H1 (cell line): ENCODE measurements at regions not wholly inside any gene's neighbourhood (a gene's known extent, or its start where the extent isn't known, plus 50 kb on each side); places are given as distances from the start of the nearest gene placed in this dataset.

Source experiments
- CTCF ChIA-PET: fragments of 300-600 bp; sonication (Branson Sonifier 250); formaldehyde crosslinking; loops from one replicate; lab custom pipeline; 2021; ENCODE audit not compliant: partially characterized antibody; lab: Charles Lee
- POLR2A ChIA-PET: fragments of 300-600 bp; sonication (Branson Sonifier 250); formaldehyde crosslinking; loops from one replicate; lab custom pipeline; 2021; ENCODE audit warnings: inconsistent platforms; ENCODE audit not compliant: partially characterized antibody; lab: Charles Lee
- DNase-seq, 2 experiments: peaks; one replicate each; pipeline versions ENCODE4 v3.0.0 to v3.0.0-alpha.2; 2010 to 2022; ENCODE audit warnings: low spot score in 2 of 2, low read depth in 1 of 2, mixed read lengths in 1 of 2
- FAIRE-seq: peaks from 2 replicates; lab custom pipeline; 2011; peaks lifted over from hg19 to GRCh38; lab: Jason Lieb, UNC
- H2AFZ ChIP-seq: 2 replicates; pipeline ENCODE4 v1.8.1; 2012; ENCODE audit warnings: low read length, inconsistent platforms
- H2AK5ac ChIP-seq: 2 replicates; pipeline ENCODE4 v1.6.1; 2013; ENCODE audit warnings: low read depth, low read length
- H2BK120ac ChIP-seq: replicated peaks from 2 replicates; pipeline ENCODE3; 2013; ENCODE audit warnings: low read depth, low read length, inconsistent platforms
- H2BK12ac ChIP-seq: 2 replicates; pipeline ENCODE4 v1.6.1; 2013; ENCODE audit warnings: low read depth, low read length
- H2BK15ac ChIP-seq: 2 replicates; pipeline ENCODE4 v1.6.1; 2013; ENCODE audit warnings: low read length
- H2BK20ac ChIP-seq: 2 replicates; pipeline ENCODE4 v1.6.1; 2013; ENCODE audit warnings: low read length
- H2BK5ac ChIP-seq: 2 replicates; pipeline ENCODE4 v1.6.1; 2013; ENCODE audit warnings: low read depth, low read length
- H3K14ac ChIP-seq: 2 replicates; pipeline ENCODE4 v1.6.1; 2013; ENCODE audit warnings: inconsistent platforms; ENCODE audit not compliant: insufficient read length
- H3K18ac ChIP-seq: 2 replicates; pipeline ENCODE4 v1.6.1; 2013; ENCODE audit warnings: low read length; ENCODE audit errors: extremely low read depth
- H3K23ac ChIP-seq: 2 replicates; pipeline ENCODE4 v1.6.1; 2013; ENCODE audit warnings: inconsistent platforms; ENCODE audit not compliant: insufficient read length
- H3K23me2 ChIP-seq: 2 replicates; pipeline ENCODE4 v1.6.1; 2013; ENCODE audit warnings: low read depth, low read length
- H3K27ac ChIP-seq: 2 replicates; pipeline ENCODE4 v1.6.1; 2011; ENCODE audit warnings: low read depth, low read length, inconsistent platforms
- H3K27me3 ChIP-seq, 4 experiments: replicated peaks in 1 of 4; 1 replicate in 1 of 4; 2 replicates in 3 of 4; pipeline versions ENCODE4 v1.6.1 to v1.8.1; 2011 to 2013; ENCODE audit warnings: low read length in 3 of 4, mild to moderate bottlenecking in 3 of 4, inconsistent platforms in 2 of 4, mixed read lengths in 2 of 4, moderate library complexity in 1 of 4; ENCODE audit not compliant: control insufficient read depth in 3 of 4, insufficient read depth in 3 of 4; ENCODE audit errors: extremely low read depth in 1 of 4
- H3K36me3 ChIP-seq, 4 experiments: 2 replicates each; pipeline versions ENCODE4 v1.6.1 to v1.8.1; 2011 to 2013; ENCODE audit warnings: mild to moderate bottlenecking in 4 of 4, low read length in 3 of 4, moderate library complexity in 2 of 4, control low read depth in 1 of 4, inconsistent platforms in 1 of 4; ENCODE audit not compliant: insufficient read depth in 4 of 4, control insufficient read depth in 2 of 4
- H3K4ac ChIP-seq: replicated peaks from 2 replicates; pipeline ENCODE3; 2013; ENCODE audit warnings: low read length, low read depth, mixed read lengths, inconsistent platforms; ENCODE audit not compliant: insufficient read length
- H3K4me1 ChIP-seq, 4 experiments: replicated peaks in 1 of 4; 1 replicate in 1 of 4; 2 replicates in 3 of 4; pipeline versions ENCODE4 v1.6.1 to v1.8.1; 2011 to 2013; ENCODE audit warnings: low read length in 3 of 4, inconsistent platforms in 2 of 4, mixed read lengths in 1 of 4; ENCODE audit not compliant: insufficient read depth in 4 of 4, control insufficient read depth in 3 of 4
- H3K4me2 ChIP-seq, 2 experiments: 2 replicates each; pipeline versions ENCODE4 v1.6.1 to v1.8.1; 2011 to 2013; ENCODE audit warnings: low read depth in 2 of 2, low read length in 2 of 2, control low read depth in 1 of 2, inconsistent platforms in 1 of 2, mild to moderate bottlenecking in 1 of 2; ENCODE audit not compliant: insufficient read depth in 1 of 2
- H3K4me3 ChIP-seq, 4 experiments: fragments of 200-600, 300-600 bp in 1 of 4; sonication (generic), shearing (Covaris generic), sonication (Bioruptor Twin) in 1 of 4; 2 replicates each; pipeline versions ENCODE4 v1.5.1 to v1.8.1; 2011 to 2016; ENCODE audit warnings: low read length in 4 of 4, low read depth in 3 of 4, control low read depth in 2 of 4, inconsistent platforms in 2 of 4, mild to moderate bottlenecking in 2 of 4, mixed read lengths in 1 of 4, moderate library complexity in 1 of 4; ENCODE audit not compliant: insufficient read depth in 2 of 4; ENCODE audit errors: extremely low read depth in 1 of 4
- H3K56ac ChIP-seq: replicated peaks from 2 replicates; pipeline ENCODE3; 2013; ENCODE audit warnings: low read depth, mild to moderate bottlenecking, mixed read lengths, low read length, inconsistent platforms; ENCODE audit not compliant: insufficient read length
- H3K79me1 ChIP-seq: 2 replicates; pipeline ENCODE4 v1.6.1; 2013; ENCODE audit warnings: low read depth, low read length, control low read depth
- H3K79me2 ChIP-seq, 2 experiments: 2 replicates each; pipeline versions ENCODE4 v1.6.1 to v1.8.1; 2012 to 2013; ENCODE audit warnings: low read length in 2 of 2, mild to moderate bottlenecking in 2 of 2, inconsistent platforms in 1 of 2; ENCODE audit not compliant: insufficient read depth in 2 of 2, control insufficient read depth in 1 of 2
- H3K9ac ChIP-seq, 4 experiments: replicated peaks in 1 of 4; 1 replicate in 1 of 4; 2 replicates in 3 of 4; pipeline versions ENCODE4 v1.6.1 to v1.8.1; 2011 to 2013; ENCODE audit warnings: low read depth in 3 of 4, low read length in 3 of 4, control low read depth in 2 of 4, mild to moderate bottlenecking in 2 of 4, moderate library complexity in 2 of 4, inconsistent platforms in 1 of 4; ENCODE audit errors: extremely low read depth in 1 of 4
- H3K9me3 ChIP-seq, 2 experiments: 2 replicates each; pipeline versions ENCODE4 v1.6.1 to v1.8.1; 2012 to 2013; ENCODE audit warnings: mild to moderate bottlenecking in 2 of 2, moderate library complexity in 2 of 2, control low read depth in 1 of 2, inconsistent platforms in 1 of 2, low read depth in 1 of 2, low read length in 1 of 2, mixed read lengths in 1 of 2; ENCODE audit not compliant: insufficient read depth in 2 of 2
- H4K20me1 ChIP-seq, 2 experiments: replicated peaks in 1 of 2; 2 replicates each; pipeline versions ENCODE3 to v1.8.1; 2011 to 2013; ENCODE audit warnings: inconsistent platforms in 2 of 2, low read length in 2 of 2, mild to moderate bottlenecking in 1 of 2; ENCODE audit not compliant: insufficient read depth in 2 of 2, control insufficient read depth in 1 of 2
- H4K5ac ChIP-seq: 2 replicates; pipeline ENCODE4 v1.6.1; 2013; ENCODE audit warnings: low read length, low read depth, mixed read lengths, inconsistent platforms; ENCODE audit not compliant: insufficient read length
- H4K8ac ChIP-seq: 2 replicates; pipeline ENCODE4 v1.8.0; 2013; ENCODE audit warnings: mild to moderate bottlenecking, moderate library complexity, low read length, inconsistent platforms; ENCODE audit not compliant: insufficient read depth; ENCODE audit errors: extremely low read depth
- H4K91ac ChIP-seq: replicated peaks from 2 replicates; pipeline ENCODE3; 2013; ENCODE audit warnings: low read length, mixed read lengths, inconsistent platforms; ENCODE audit not compliant: insufficient read length
- ATF3 ChIP-seq: IDR thresholded peaks from 2 replicates; pipeline ENCODE4 v1.6.1; 2011; ENCODE audit warnings: low read depth, mild to moderate bottlenecking, low read length; ENCODE audit not compliant: insufficient read depth
- EZH2 ChIP-seq: fragments of 200-600 bp; sonication (generic); IDR thresholded peaks from 2 replicates; pipeline ENCODE4 v1.7.1; 2012; ENCODE audit warnings: low read depth, mild to moderate bottlenecking, moderate library complexity, low read length, inconsistent platforms; ENCODE audit not compliant: severe bottlenecking
- FOSL1 ChIP-seq: IDR thresholded peaks from 2 replicates; pipeline ENCODE4 v1.6.1; 2011; ENCODE audit warnings: mild to moderate bottlenecking, low read depth, low read length, moderate library complexity; ENCODE audit not compliant: insufficient read depth
- HDAC2 ChIP-seq, 2 experiments: fragments of 300-600 bp in 1 of 2; sonication (generic) in 1 of 2; IDR thresholded peaks; 2 replicates each; pipeline ENCODE4 v1.6.1; 2011 to 2012; ENCODE audit warnings: low read depth in 2 of 2, low read length in 2 of 2, mild to moderate bottlenecking in 2 of 2, moderate library complexity in 2 of 2, borderline replicate concordance in 1 of 2, inconsistent platforms in 1 of 2
- RAD21 ChIP-seq, 2 experiments: IDR thresholded peaks in 1 of 2; conservative IDR thresholded peaks in 1 of 2; 2 replicates each; pipeline ENCODE4 v1.6.1; 2011; ENCODE audit warnings: low read depth in 2 of 2, low read length in 2 of 2, improper control_type of control experiment in 1 of 2, inconsistent platforms in 1 of 2, mild to moderate bottlenecking in 1 of 2, moderate library complexity in 1 of 2
- SAP30 ChIP-seq: fragments of 300-600 bp; sonication (generic); IDR thresholded peaks from 2 replicates; pipeline ENCODE4 v1.7.1; 2012; ENCODE audit warnings: low read length, moderate library complexity, mild to moderate bottlenecking, inconsistent platforms; ENCODE audit not compliant: insufficient read depth, insufficient replicate concordance
- SP1 ChIP-seq: IDR thresholded peaks from 2 replicates; pipeline ENCODE4 v1.6.1; 2011; ENCODE audit warnings: low read depth, low read length
- ZNF274 ChIP-seq: IDR thresholded peaks from 2 replicates; pipeline ENCODE4 v1.7.0; 2012; ENCODE audit warnings: low read length, borderline replicate concordance; ENCODE audit errors: extremely low read depth
- WGBS, 2 experiments: shearing (Covaris generic) in 1 of 2; methylation state at CpG; one replicate each; pipeline versions ENCODE4 v1.1.6 to v1.1.7; 2013 to 2015; ENCODE audit warnings: low lambda C conversion rate in 2 of 2, mixed read lengths in 2 of 2, inconsistent platforms in 1 of 2, low coverage in 1 of 2, missing lambda C conversion rate in 1 of 2; ENCODE audit not compliant: insufficient replicate concordance in 2 of 2, insufficient coverage in 1 of 2, insufficient read length in 1 of 2; ENCODE audit errors: extremely low coverage in 1 of 2, missing lambda C conversion rate in 1 of 2; 5-methylcytosine and 5-hydroxymethylcytosine counted together
- TF ChIP-seq, protein P1 (sequence below): IDR thresholded peaks from 2 replicates; pipeline ENCODE4 v1.6.1; 2012; ENCODE audit warnings: inconsistent platforms

GRCh38 chr4:156168288-156168687, 214.6 kb upstream of the CTSO start:
- DNase-seq, result no peak
- Histone ChIP-seq H3K9me3 (no peaks in the 10 kb centered on the region), H3K4me1 (peaks cover 0 to 2% (median 0%) of the 10 kb centered on the region in 4 experiments; a peak in 1 of 7 replicates), H3K4me3 (no peak overlapping the region), H3K79me2 (no peaks in the 10 kb centered on the region), H2AFZ (no peak overlapping the region), H3K18ac (no peak overlapping the region), H3K27ac (no peak overlapping the region), H3K4ac (no peak overlapping the region), H4K91ac (no peak overlapping the region), H3K56ac (no peak overlapping the region), H3K9ac (no peak overlapping the region), H2BK15ac (no peak overlapping the region), H4K20me1 (no peaks in the 10 kb centered on the region), H2BK20ac (no peak overlapping the region), H2BK5ac (no peak overlapping the region), H3K23me2 (no peaks in the 10 kb centered on the region), H2BK12ac (no peak overlapping the region), H3K14ac (no peak overlapping the region), H3K4me2 (no peak overlapping the region), H3K23ac (no peak overlapping the region), H3K79me1 (no peaks in the 10 kb centered on the region), H3K27me3 (no peaks in the 10 kb centered on the region), H2BK120ac (no peak overlapping the region), H4K8ac (no peak overlapping the region), H3K36me3 (no peaks in the 10 kb centered on the region), H4K5ac (no peak overlapping the region), H2AK5ac (no peak overlapping the region)
- 80% methylated on average over 1 of the region's 1 CpG; no CpG with 5 or more reads in 1 of the 2 experiments for WGBS, 2 experiments
- POLR2A ChIA-PET, result no interaction called here
- TF ChIP-seq ATF3 (no peak), RAD21 (IDR thresholded peaks at IDR 0.05 in 1 of 2, conservative IDR thresholded peaks at IDR 0.05 in 1 of 2; ENCODE audit: low read depth in 2 of 2, low read length in 2 of 2) (no peak), SP1 (no peak), SAP30 (no peak), EZH2 (no peak), HDAC2 (IDR thresholded peaks at IDR 0.05; ENCODE audit: borderline replicate concordance in 1 of 2, low read depth in 2 of 2, low read length in 2 of 2) (no peak), ZNF274 (no peak), FOSL1 (no peak)
- TF ChIP-seq, protein P1, sequence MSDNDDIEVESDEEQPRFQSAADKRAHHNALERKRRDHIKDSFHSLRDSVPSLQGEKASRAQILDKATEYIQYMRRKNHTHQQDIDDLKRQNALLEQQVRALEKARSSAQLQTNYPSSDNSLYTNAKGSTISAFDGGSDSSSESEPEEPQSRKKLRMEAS, result no peak
- CTCF ChIA-PET, result interaction anchor here (0.9 to 3.8 kb wide), 21 partner anchors 11 to 877 kb away, joined by 3 to 21 read pairs (median 5); no protein-coding TSS in a partner anchor
- no peak for FAIRE-seq
